ENCODE measurements at regions not wholly inside any gene's neighbourhood (a gene's known extent, or its start where the extent isn't known, plus 50 kb on each side); places are given as distances from the start of the nearest gene placed in this dataset.

GRCh38 chr3:10738688-10739372, 77.2 kb upstream of the SLC6A11 start:
- TF ChIP-seq REST (IDR thresholded peaks at IDR 0.05; ENCODE audit: low read depth) (no peak), FOSL1 (IDR thresholded peaks at IDR 0.05; ENCODE audit: low read depth) (no peak), EZH2 (IDR thresholded peaks at IDR 0.05) (no peak), RAD21 (IDR thresholded peaks at IDR 0.05; ENCODE audit: low read depth) (peak; percentile 84), SRF (IDR thresholded peaks at IDR 0.05; ENCODE audit: low read depth) (no peak), ELF1 (IDR thresholded peaks at IDR 0.05; ENCODE audit: borderline replicate concordance, low read depth) (no peak), ZFX (IDR thresholded peaks at IDR 0.05) (no peak)
- TF ChIP-seq, protein P1, sequence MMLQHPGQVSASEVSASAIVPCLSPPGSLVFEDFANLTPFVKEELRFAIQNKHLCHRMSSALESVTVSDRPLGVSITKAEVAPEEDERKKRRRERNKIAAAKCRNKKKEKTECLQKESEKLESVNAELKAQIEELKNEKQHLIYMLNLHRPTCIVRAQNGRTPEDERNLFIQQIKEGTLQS (IDR thresholded peaks at IDR 0.05) = no peak
- TF ChIP-seq, protein P2, sequence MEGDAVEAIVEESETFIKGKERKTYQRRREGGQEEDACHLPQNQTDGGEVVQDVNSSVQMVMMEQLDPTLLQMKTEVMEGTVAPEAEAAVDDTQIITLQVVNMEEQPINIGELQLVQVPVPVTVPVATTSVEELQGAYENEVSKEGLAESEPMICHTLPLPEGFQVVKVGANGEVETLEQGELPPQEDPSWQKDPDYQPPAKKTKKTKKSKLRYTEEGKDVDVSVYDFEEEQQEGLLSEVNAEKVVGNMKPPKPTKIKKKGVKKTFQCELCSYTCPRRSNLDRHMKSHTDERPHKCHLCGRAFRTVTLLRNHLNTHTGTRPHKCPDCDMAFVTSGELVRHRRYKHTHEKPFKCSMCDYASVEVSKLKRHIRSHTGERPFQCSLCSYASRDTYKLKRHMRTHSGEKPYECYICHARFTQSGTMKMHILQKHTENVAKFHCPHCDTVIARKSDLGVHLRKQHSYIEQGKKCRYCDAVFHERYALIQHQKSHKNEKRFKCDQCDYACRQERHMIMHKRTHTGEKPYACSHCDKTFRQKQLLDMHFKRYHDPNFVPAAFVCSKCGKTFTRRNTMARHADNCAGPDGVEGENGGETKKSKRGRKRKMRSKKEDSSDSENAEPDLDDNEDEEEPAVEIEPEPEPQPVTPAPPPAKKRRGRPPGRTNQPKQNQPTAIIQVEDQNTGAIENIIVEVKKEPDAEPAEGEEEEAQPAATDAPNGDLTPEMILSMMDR (IDR thresholded peaks at IDR 0.05 in 2 of 3, conservative IDR thresholded peaks at IDR 0.05 in 1 of 3; ENCODE audit: borderline replicate concordance in 1 of 3, insufficient read depth in 1 of 3, low read depth in 2 of 3, low read length in 2 of 3) = peak; percentile 86 to 90 (median 90)
- DNase-seq (ENCODE audit: low read depth, low spot score) (peak; percentile 43), ATAC-seq (peak; percentile 94)
- Histone ChIP-seq H3K9ac (ENCODE audit: low read length) (no peak overlapping the region), H3K4me3 (replicated peaks in 1 of 2; ENCODE audit: low read depth in 1 of 2, low read length in 2 of 2) (peak overlapping the region in 1 of 2 experiments; percentile 4; a peak in 1 of 4 replicates), H3K9me2 (ENCODE audit: insufficient read depth) (no peaks in the 10 kb centered on the region), H3K4me2 (ENCODE audit: low read length) (peak overlapping the region; percentile 57), H3K27ac (ENCODE audit: low read depth, low read length) (no peak overlapping the region), H3K79me2 (ENCODE audit: insufficient read depth, low read length) (no peaks in the 10 kb centered on the region), H3K9me3 (ENCODE audit: control insufficient read depth in 1 of 2, insufficient read depth in 1 of 2, low read depth in 1 of 2, low read length in 2 of 2) (peaks cover 0 to 3% of the 10 kb centered on the region in 2 experiments; a peak in 1 of 4 replicates), H2AFZ (ENCODE audit: low read depth, low read length, poor library complexity, severe bottlenecking) (peak overlapping the region; percentile 71), H4K20me1 (ENCODE audit: insufficient read depth) (no peaks in the 10 kb centered on the region), H3K27me3 (ENCODE audit: insufficient read depth, low read length) (peaks cover 12% of the 10 kb centered on the region; the same call in 1 of the 2 replicates), H3K4me1 (ENCODE audit: control insufficient read depth in 1 of 2, insufficient read depth in 2 of 2, low read length in 2 of 2) (peaks cover 0 to 4% of the 10 kb centered on the region in 2 experiments; a peak in 1 of 4 replicates), H3K36me3 (ENCODE audit: control insufficient read depth in 1 of 2, insufficient read depth in 2 of 2, low read length in 2 of 2) (no peaks in the 10 kb centered on the region)
- intact Hi-C loops (cut with micrococcal nuclease) = loop anchor here (1.0 to 5.0 kb wide), 3 partner anchors 321 to 1767 kb away; no protein-coding TSS in a partner anchor
- BruUV-seq (replicated peaks) = no TSS peak
- RAD21 ChIA-PET (ENCODE audit: low non-redundant PET in 1 of 2, low total read pairs in 2 of 2, uncharacterized antibody in 2 of 2, unreplicated experiment in 2 of 2) = interaction anchor here in 1 of 2 experiments (0.9 kb wide), 1 partner anchor 321 kb away, joined by 3 read pairs; no protein-coding TSS in a partner anchor
- POLR2A ChIA-PET = no interaction called here
- CTCF ChIA-PET = interaction anchor here (0.9 to 3.8 kb wide), 10 partner anchors 9 to 395 kb away, joined by 3 to 26 read pairs (median 4); no protein-coding TSS in a partner anchor

All from HCT116 (cell line).